DND-41 (cell line): ENCODE measurements at regions not wholly inside any gene's neighbourhood (a gene's known extent, or its start where the extent isn't known, plus 50 kb on each side); places are given as distances from the start of the nearest gene placed in this dataset.

Experiments used
- ATAC-seq: fragments of 200-7000 bp; cut with Tn5 transposase; 3 replicates; pipeline ENCODE4 v1.9.1; 2021; ENCODE audit warnings: low read depth; ENCODE audit not compliant: insufficient read depth
- DNase-seq: peaks from one replicate; pipeline ENCODE4 v3.0.0-alpha.2; 2020
- H2AFZ ChIP-seq: 2 replicates; pipeline ENCODE4 v1.6.0; 2012; ENCODE audit warnings: low read depth, low read length
- H3K27ac ChIP-seq: 2 replicates; pipeline ENCODE4 v1.5.1; 2012; ENCODE audit warnings: low read length, inconsistent platforms
- H3K27me3 ChIP-seq: fragments of 200-600 bp; sonication (generic); 2 replicates; pipeline ENCODE4 v1.6.0; 2012; ENCODE audit warnings: low read length, mild to moderate bottlenecking, inconsistent platforms; ENCODE audit not compliant: insufficient read depth, poor library complexity
- H3K36me3 ChIP-seq: 2 replicates; pipeline ENCODE4 v1.5.1; 2012; ENCODE audit warnings: low read length, inconsistent platforms; ENCODE audit not compliant: insufficient read depth
- H3K4me1 ChIP-seq: 2 replicates; pipeline ENCODE4 v1.5.1; 2012; ENCODE audit warnings: mild to moderate bottlenecking, low read length; ENCODE audit not compliant: insufficient read depth
- H3K4me2 ChIP-seq: 2 replicates; pipeline ENCODE4 v1.6.0; 2012; ENCODE audit warnings: mild to moderate bottlenecking, moderate library complexity, low read length, inconsistent platforms; ENCODE audit not compliant: insufficient read depth
- H3K4me3 ChIP-seq, 2 experiments: fragments of 200-600 bp in 1 of 2; shearing (Covaris generic) in 1 of 2; 2 replicates each; pipeline ENCODE4 v1.5.1; 2012 to 2016; ENCODE audit warnings: inconsistent platforms in 2 of 2, low read length in 2 of 2, mild to moderate bottlenecking in 2 of 2, low read depth in 1 of 2, moderate library complexity in 1 of 2
- H3K79me2 ChIP-seq: 2 replicates; pipeline ENCODE4 v1.6.0; 2012; ENCODE audit warnings: low read length, inconsistent platforms; ENCODE audit not compliant: insufficient read depth
- H3K9ac ChIP-seq: 2 replicates; pipeline ENCODE4 v1.6.0; 2012; ENCODE audit warnings: low read depth, mild to moderate bottlenecking, inconsistent platforms, low read length, moderate library complexity
- H3K9me3 ChIP-seq: 2 replicates; pipeline ENCODE4 v1.5.1; 2012; ENCODE audit warnings: low read length, moderate library complexity, mild to moderate bottlenecking, inconsistent platforms; ENCODE audit not compliant: insufficient read depth, severe bottlenecking
- H4K20me1 ChIP-seq: 2 replicates; pipeline ENCODE4 v1.6.0; 2012; ENCODE audit warnings: low read length; ENCODE audit not compliant: insufficient read depth
- CTCF ChIP-seq: IDR thresholded peaks from 2 replicates; pipeline ENCODE4 v1.5.1; 2012; ENCODE audit warnings: borderline replicate concordance, low read length, moderate library complexity, mild to moderate bottlenecking; ENCODE audit not compliant: poor library complexity, severe bottlenecking; ENCODE audit errors: extremely low read depth
- EZH2 ChIP-seq: IDR thresholded peaks from 3 replicates; pipeline ENCODE4 v1.6.1; 2012; ENCODE audit warnings: borderline replicate concordance, low read depth, mild to moderate bottlenecking, moderate library complexity, low read length, inconsistent platforms; ENCODE audit not compliant: severe bottlenecking

DNA sequence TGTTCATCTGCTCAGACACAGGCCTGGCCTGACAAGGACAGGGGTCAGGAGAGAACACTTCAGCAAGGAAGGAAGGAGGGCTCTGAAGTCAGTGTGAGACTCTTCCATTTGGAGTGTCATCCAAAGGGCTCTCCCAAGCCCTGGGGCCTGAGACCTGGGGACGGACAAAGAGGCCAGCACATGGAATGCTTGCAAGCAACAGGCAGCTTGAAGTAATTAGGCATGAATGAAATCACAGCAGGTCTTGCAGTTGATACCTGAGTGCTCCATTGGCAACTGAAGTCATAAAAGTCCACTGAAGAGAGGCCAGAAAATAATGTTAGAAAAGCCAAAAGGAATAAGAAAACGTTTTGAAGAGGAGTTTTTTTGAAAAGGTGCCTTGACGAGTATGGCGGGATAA, 231.7 kb downstream of the VAPA start:
- Histone ChIP-seq H3K79me2 (no peaks in the 10 kb centered on the region), H3K9me3 (no peaks in the 10 kb centered on the region), H3K27ac (no peak overlapping the region), H2AFZ (no peak overlapping the region), H4K20me1 (no peaks in the 10 kb centered on the region), H3K27me3 (no peaks in the 10 kb centered on the region), H3K4me1 (peaks cover 7% of the 10 kb centered on the region), H3K36me3 (no peaks in the 10 kb centered on the region), H3K4me3 (no peak overlapping the region), H3K9ac (no peak overlapping the region), H3K4me2 (no peak overlapping the region)
- ATAC-seq (no peak), DNase-seq (no peak)
- TF ChIP-seq CTCF (no peak), EZH2 (no peak)

GRCh38 chr18:10147226-10147625, 233.4 kb downstream of the VAPA start:
- H3K79me2 ChIP-seq: no peaks in the 10 kb centered on the region
- no peak overlapping the region for H3K9ac ChIP-seq
- no peak overlapping the region for H3K4me2 ChIP-seq
- DNase-seq (no peak), ATAC-seq (no peak)
- no peaks in the 10 kb centered on the region for H3K27me3 ChIP-seq
- H3K27ac ChIP-seq: no peak overlapping the region
- H4K20me1 ChIP-seq: no peaks in the 10 kb centered on the region
- TF ChIP-seq CTCF: no peak
- no peak for TF ChIP-seq EZH2
- no peak overlapping the region for H2AFZ ChIP-seq
- H3K9me3 ChIP-seq: no peaks in the 10 kb centered on the region
- no peaks in the 10 kb centered on the region for H3K4me1 ChIP-seq
- no peak overlapping the region for H3K4me3 ChIP-seq
- H3K36me3 ChIP-seq: no peaks in the 10 kb centered on the region

- Histone ChIP-seq H3K9ac (no peak overlapping the region), H3K27me3 (no peaks in the 10 kb centered on the region), H3K79me2 (no peaks in the 10 kb centered on the region), H4K20me1 (no peaks in the 10 kb centered on the region), H3K27ac (no peak overlapping the region), H3K4me2 (no peak overlapping the region), H3K36me3 (no peaks in the 10 kb centered on the region), H3K4me3 (no peak overlapping the region), H3K4me1 (no peaks in the 10 kb centered on the region), H2AFZ (no peak overlapping the region), H3K9me3 (no peaks in the 10 kb centered on the region)
- DNase-seq (no peak), ATAC-seq (no peak)
- TF ChIP-seq EZH2 (no peak), CTCF (no peak)
These were observed 233.9 kb downstream of the VAPA start for GRCh38 chr18:10147752-10148151.
